Fibroblast of lung (primary cell): ENCODE measurements at regions not wholly inside any gene's neighbourhood (a gene's known extent, or its start where the extent isn't known, plus 50 kb on each side); places are given as distances from the start of the nearest gene placed in this dataset.

Experiments
- DNase-seq, 2 donors: peaks; one replicate each; pipeline versions ENCODE4 v3.0.0 to v3.0.0-alpha.2; 2010; ENCODE audit warnings: low read depth in 2 of 2
- H2AFZ ChIP-seq: 2 replicates; pipeline ENCODE4 v1.5.1; 2012; ENCODE audit warnings: low read length, control low read depth, inconsistent platforms
- H3K27ac ChIP-seq: 2 replicates; pipeline ENCODE4 v1.5.1; 2011; ENCODE audit warnings: low read length, control low read depth; ENCODE audit not compliant: insufficient read depth
- H3K27me3 ChIP-seq: 2 replicates; pipeline ENCODE4 v1.5.1; 2011; ENCODE audit warnings: mild to moderate bottlenecking, low read length; ENCODE audit not compliant: control insufficient read depth, insufficient read depth
- H3K36me3 ChIP-seq: 2 replicates; pipeline ENCODE4 v1.5.1; 2011; ENCODE audit warnings: low read length; ENCODE audit not compliant: control insufficient read depth, insufficient read depth
- H3K4me1 ChIP-seq: 2 replicates; pipeline ENCODE4 v1.5.1; 2011; ENCODE audit warnings: low read length; ENCODE audit not compliant: control insufficient read depth, insufficient read depth; ENCODE audit errors: extremely low read depth
- H3K4me2 ChIP-seq: 2 replicates; pipeline ENCODE4 v1.5.1; 2011; ENCODE audit warnings: low read length, control low read depth; ENCODE audit not compliant: insufficient read depth; ENCODE audit errors: extremely low read depth
- H3K4me3 ChIP-seq, 4 experiments: fragments of 200-600 bp in 1 of 4; sonication (generic) in 1 of 4; replicated peaks in 1 of 4; 2 replicates each; pipeline ENCODE4 v1.5.1; 2011 to 2016; ENCODE audit warnings: low read length in 4 of 4, low read depth in 3 of 4, mild to moderate bottlenecking in 3 of 4, control low read depth in 2 of 4, inconsistent platforms in 1 of 4, mixed read lengths in 1 of 4; ENCODE audit not compliant: insufficient read depth in 1 of 4; ENCODE audit errors: control extremely low read depth in 1 of 4
- H3K79me2 ChIP-seq: 2 replicates; pipeline ENCODE4 v1.5.1; 2012; ENCODE audit warnings: mild to moderate bottlenecking, low read length, inconsistent platforms; ENCODE audit not compliant: control insufficient read depth, insufficient read depth
- H3K9ac ChIP-seq: 2 replicates; pipeline ENCODE4 v1.5.1; 2011; ENCODE audit warnings: mild to moderate bottlenecking, low read length, control low read depth; ENCODE audit not compliant: insufficient read depth
- H3K9me3 ChIP-seq: 2 replicates; pipeline ENCODE4 v1.5.1; 2012; ENCODE audit warnings: low read depth, low read length; ENCODE audit not compliant: control insufficient read depth, insufficient read depth
- H4K20me1 ChIP-seq: 2 replicates; pipeline ENCODE4 v1.5.1; 2011; ENCODE audit warnings: low read length; ENCODE audit not compliant: control insufficient read depth, insufficient read depth; ENCODE audit errors: extremely low read depth
- EZH2 ChIP-seq: IDR thresholded peaks from 2 replicates; pipeline ENCODE4 v1.5.1; 2012; ENCODE audit warnings: low read length, control low read depth, mild to moderate bottlenecking; ENCODE audit errors: missing control alignments
- TF ChIP-seq, protein P1 (sequence below), 2 donors: IDR thresholded peaks in 1 of 2; conservative IDR thresholded peaks in 1 of 2; 1 replicate in 1 of 2; 2 replicates in 1 of 2; pipeline ENCODE4 v1.5.1; 2011 to 2012; ENCODE audit warnings: low read length in 2 of 2, control low read depth in 1 of 2, inconsistent platforms in 1 of 2, low read depth in 1 of 2, mild to moderate bottlenecking in 1 of 2

DNA sequence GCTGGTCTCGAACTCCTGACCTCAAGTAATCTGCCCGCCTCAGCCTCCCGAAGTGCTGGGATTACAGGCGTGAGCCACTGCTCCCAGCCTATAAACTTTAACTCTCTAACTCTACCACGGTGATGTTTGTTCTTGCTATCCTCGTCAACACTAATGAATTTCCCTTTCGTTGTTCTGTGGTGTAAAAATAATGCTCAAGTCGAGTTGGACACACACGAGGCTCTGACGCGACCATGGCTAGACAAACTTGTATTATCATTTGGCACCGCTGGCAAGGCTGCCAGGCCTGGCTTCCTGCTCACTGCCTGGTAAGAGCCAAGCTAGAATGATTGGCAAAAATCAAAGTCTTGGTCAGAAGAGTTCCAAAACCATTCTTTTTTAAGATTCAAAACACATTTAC is 167.0 kb upstream of the KLF6 start:
- Histone ChIP-seq H3K79me2 (no peaks in the 10 kb centered on the region), H3K4me2 (no peak overlapping the region), H3K27me3 (no peaks in the 10 kb centered on the region), H3K4me3 (no peak overlapping the region), H2AFZ (no peak overlapping the region), H3K4me1 (no peaks in the 10 kb centered on the region), H4K20me1 (no peaks in the 10 kb centered on the region), H3K9me3 (no peaks in the 10 kb centered on the region), H3K36me3 (no peaks in the 10 kb centered on the region), H3K9ac (no peak overlapping the region), H3K27ac (no peak overlapping the region)
- TF ChIP-seq, protein P1, sequence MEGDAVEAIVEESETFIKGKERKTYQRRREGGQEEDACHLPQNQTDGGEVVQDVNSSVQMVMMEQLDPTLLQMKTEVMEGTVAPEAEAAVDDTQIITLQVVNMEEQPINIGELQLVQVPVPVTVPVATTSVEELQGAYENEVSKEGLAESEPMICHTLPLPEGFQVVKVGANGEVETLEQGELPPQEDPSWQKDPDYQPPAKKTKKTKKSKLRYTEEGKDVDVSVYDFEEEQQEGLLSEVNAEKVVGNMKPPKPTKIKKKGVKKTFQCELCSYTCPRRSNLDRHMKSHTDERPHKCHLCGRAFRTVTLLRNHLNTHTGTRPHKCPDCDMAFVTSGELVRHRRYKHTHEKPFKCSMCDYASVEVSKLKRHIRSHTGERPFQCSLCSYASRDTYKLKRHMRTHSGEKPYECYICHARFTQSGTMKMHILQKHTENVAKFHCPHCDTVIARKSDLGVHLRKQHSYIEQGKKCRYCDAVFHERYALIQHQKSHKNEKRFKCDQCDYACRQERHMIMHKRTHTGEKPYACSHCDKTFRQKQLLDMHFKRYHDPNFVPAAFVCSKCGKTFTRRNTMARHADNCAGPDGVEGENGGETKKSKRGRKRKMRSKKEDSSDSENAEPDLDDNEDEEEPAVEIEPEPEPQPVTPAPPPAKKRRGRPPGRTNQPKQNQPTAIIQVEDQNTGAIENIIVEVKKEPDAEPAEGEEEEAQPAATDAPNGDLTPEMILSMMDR (conservative IDR thresholded peaks at IDR 0.05 in 1 of 2, IDR thresholded peaks at IDR 0.05 in 1 of 2; ENCODE audit: low read depth in 1 of 2, low read length in 2 of 2), result no peak
- TF ChIP-seq EZH2, result no peak
- DNase-seq, result no peak

DNA sequence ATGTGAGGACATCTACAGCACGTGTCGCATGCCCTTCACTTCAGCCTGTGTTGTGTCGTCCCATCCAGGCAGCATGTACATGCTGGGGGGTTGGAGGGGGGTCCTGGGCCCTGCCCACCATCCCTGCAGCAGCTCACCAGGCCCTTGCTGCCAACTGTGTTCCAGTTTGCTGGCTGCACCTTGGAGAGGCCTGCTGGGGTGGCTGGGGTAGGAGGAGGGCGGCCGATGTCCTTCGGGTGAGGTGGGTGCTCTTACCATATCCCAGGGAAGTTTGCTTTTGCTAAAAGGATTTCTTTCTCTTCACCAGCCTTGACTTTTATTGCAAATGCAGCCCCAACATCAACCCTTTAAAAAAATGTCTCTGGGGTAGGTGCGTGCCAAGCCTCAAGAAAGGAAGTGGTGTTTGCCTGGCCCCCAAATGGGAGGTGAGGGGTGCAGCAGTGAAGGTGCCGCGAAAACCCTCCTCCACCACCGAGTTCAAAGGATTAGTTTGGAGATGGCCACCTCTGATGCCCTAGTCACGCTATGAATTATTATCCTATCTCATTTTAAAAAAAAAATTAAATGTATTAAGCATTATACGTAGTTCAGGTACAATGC is 165.8 kb upstream of the KLF6 start:
- H3K9me3 ChIP-seq, result no peaks in the 10 kb centered on the region

DNA sequence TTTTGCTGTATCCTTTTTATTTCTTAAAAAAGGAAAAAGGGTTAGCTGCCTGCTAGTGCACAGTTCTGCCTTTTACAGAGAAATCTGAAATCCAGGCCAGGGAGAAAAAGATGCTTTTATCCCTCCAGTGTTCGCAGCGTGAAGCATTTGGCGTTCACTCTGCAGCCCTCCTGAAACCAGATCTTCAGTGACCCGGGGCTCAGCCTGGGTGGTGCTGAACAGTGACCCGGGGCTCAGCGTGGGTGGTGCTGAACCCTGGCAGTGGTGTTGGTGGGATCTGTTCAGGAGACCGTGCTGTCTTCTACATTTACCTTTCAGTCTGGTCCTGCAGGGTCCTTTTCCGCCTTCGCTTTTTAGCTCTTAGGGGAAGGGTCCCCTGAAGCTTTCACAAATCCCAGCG is 164.7 kb upstream of the KLF6 start:
- Histone ChIP-seq H3K9ac (no peak overlapping the region), H2AFZ (no peak overlapping the region), H3K36me3 (no peaks in the 10 kb centered on the region), H3K27me3 (no peaks in the 10 kb centered on the region), H3K27ac (no peak overlapping the region), H3K4me1 (no peaks in the 10 kb centered on the region), H4K20me1 (no peaks in the 10 kb centered on the region), H3K4me3 (no peak overlapping the region), H3K9me3 (no peaks in the 10 kb centered on the region), H3K4me2 (no peak overlapping the region), H3K79me2 (no peaks in the 10 kb centered on the region)
- no peak for DNase-seq
- no peak for TF ChIP-seq EZH2
- TF ChIP-seq, protein P1 (conservative IDR thresholded peaks at IDR 0.05 in 1 of 2, IDR thresholded peaks at IDR 0.05 in 1 of 2; ENCODE audit: low read depth in 1 of 2, low read length in 2 of 2), result no peak

More for the DNA sequence above, 165.8 kb upstream of the KLF6 start:
- Histone ChIP-seq H2AFZ (no peak overlapping the region), H3K4me3 (no peak overlapping the region), H3K36me3 (no peaks in the 10 kb centered on the region), H4K20me1 (no peaks in the 10 kb centered on the region), H3K4me1 (no peaks in the 10 kb centered on the region), H3K9ac (no peak overlapping the region), H3K27ac (no peak overlapping the region), H3K27me3 (no peaks in the 10 kb centered on the region), H3K4me2 (no peak overlapping the region), H3K79me2 (no peaks in the 10 kb centered on the region)
- TF ChIP-seq EZH2, result no peak
- TF ChIP-seq, protein P1 (conservative IDR thresholded peaks at IDR 0.05 in 1 of 2, IDR thresholded peaks at IDR 0.05 in 1 of 2; ENCODE audit: low read depth in 1 of 2, low read length in 2 of 2), result no peak
- DNase-seq, result no peak
